ENCODE measurements at regions not wholly inside any gene's neighbourhood (a gene's known extent, or its start where the extent isn't known, plus 50 kb on each side); places are given as distances from the start of the nearest gene placed in this dataset.

DNA sequence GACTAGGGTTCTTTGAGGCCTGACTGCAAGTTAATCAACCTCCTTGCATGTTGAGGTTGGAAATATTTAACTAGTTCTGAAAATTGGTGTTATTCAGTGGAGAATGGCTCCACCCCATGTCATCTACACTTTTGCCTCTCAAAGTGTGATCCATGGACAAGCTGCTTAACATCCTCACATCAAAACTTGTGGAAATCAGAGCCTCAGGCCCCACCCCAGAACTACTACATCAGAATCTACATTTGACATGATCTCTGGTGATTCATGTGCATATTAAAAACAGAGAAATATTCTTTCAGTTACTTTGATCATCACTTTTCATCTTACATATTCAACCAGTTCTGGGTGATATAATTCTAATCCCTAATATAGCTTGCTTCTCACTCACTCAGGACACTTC is 632.9 kb downstream of the ARL4A start:
- Histone ChIP-seq H3K9me3 (ENCODE audit: low read length) (no peaks in the 10 kb centered on the region), H3K36me3 (ENCODE audit: insufficient read depth, low read length) (no peaks in the 10 kb centered on the region), H3K79me2 (ENCODE audit: insufficient read depth, low read depth, low read length) (no peaks in the 10 kb centered on the region), H3K9me2 (ENCODE audit: insufficient read depth, low read length) (no peaks in the 10 kb centered on the region), H3K4me3 (ENCODE audit: low read depth, low read length, poor library complexity, severe bottlenecking) (no peak overlapping the region), H4K20me1 (ENCODE audit: insufficient read depth, low read length) (no peaks in the 10 kb centered on the region), H2AFZ (ENCODE audit: low read length) (no peak overlapping the region), H3K4me2 (ENCODE audit: low read length) (no peak overlapping the region), H3K27ac (ENCODE audit: low read depth, low read length, poor library complexity, severe bottlenecking) (no peak overlapping the region), H3K4me1 (ENCODE audit: insufficient read depth, low read length, poor library complexity, severe bottlenecking) (no peaks in the 10 kb centered on the region)
- ChIA-PET POLR2A (no interaction called here), CTCF (ENCODE audit: unreplicated experiment) (no interaction called here)
- intact Hi-C loops (cut with micrococcal nuclease; ENCODE audit: unreplicated experiment): no loop called here
- TF ChIP-seq, protein P1, sequence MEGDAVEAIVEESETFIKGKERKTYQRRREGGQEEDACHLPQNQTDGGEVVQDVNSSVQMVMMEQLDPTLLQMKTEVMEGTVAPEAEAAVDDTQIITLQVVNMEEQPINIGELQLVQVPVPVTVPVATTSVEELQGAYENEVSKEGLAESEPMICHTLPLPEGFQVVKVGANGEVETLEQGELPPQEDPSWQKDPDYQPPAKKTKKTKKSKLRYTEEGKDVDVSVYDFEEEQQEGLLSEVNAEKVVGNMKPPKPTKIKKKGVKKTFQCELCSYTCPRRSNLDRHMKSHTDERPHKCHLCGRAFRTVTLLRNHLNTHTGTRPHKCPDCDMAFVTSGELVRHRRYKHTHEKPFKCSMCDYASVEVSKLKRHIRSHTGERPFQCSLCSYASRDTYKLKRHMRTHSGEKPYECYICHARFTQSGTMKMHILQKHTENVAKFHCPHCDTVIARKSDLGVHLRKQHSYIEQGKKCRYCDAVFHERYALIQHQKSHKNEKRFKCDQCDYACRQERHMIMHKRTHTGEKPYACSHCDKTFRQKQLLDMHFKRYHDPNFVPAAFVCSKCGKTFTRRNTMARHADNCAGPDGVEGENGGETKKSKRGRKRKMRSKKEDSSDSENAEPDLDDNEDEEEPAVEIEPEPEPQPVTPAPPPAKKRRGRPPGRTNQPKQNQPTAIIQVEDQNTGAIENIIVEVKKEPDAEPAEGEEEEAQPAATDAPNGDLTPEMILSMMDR (conservative IDR thresholded peaks at IDR 0.05; ENCODE audit: low read length): no peak
- no peak for TF ChIP-seq EZH2phosphoT487 (IDR thresholded peaks at IDR 0.05; ENCODE audit: borderline replicate concordance, low read depth, low read length)
- no TSS peak for BruUV-seq (replicated peaks)
- DNase-seq (ENCODE audit: low spot score): no peak

DNA sequence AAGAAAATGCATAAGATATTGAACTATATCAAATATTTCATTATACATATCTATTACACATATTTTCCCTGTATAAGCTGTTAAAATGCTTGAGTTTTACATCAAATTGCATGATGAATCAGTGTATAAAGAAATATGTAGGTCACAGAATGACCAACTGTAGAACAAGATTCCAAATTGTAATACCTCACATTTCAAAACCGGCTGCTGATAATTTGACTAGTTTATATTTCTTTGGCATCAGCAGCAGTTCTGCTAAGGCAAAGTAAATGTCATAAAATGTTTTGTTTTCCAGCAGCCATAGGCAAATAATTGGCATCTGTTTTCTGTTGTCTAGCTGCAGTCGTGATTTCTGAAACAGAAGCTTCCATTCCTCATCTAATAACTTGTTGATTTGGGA is 633.9 kb downstream of the ARL4A start:
- Histone ChIP-seq H3K9me2 (ENCODE audit: insufficient read depth, low read length) (no peaks in the 10 kb centered on the region), H3K4me2 (ENCODE audit: low read length) (no peak overlapping the region), H3K27ac (ENCODE audit: low read depth, low read length, poor library complexity, severe bottlenecking) (no peak overlapping the region), H3K4me1 (ENCODE audit: insufficient read depth, low read length, poor library complexity, severe bottlenecking) (no peaks in the 10 kb centered on the region), H3K79me2 (ENCODE audit: insufficient read depth, low read depth, low read length) (no peaks in the 10 kb centered on the region), H3K4me3 (ENCODE audit: low read depth, low read length, poor library complexity, severe bottlenecking) (no peak overlapping the region), H4K20me1 (ENCODE audit: insufficient read depth, low read length) (no peaks in the 10 kb centered on the region), H3K36me3 (ENCODE audit: insufficient read depth, low read length) (no peaks in the 10 kb centered on the region), H2AFZ (ENCODE audit: low read length) (no peak overlapping the region), H3K9me3 (ENCODE audit: low read length) (no peaks in the 10 kb centered on the region)
- POLR2A ChIA-PET: interaction anchor here (0.6 to 1.2 kb wide), 2 partner anchors 29 to 96 kb away, joined by 3 to 4 read pairs; no protein-coding TSS in a partner anchor
- no peak for DNase-seq (ENCODE audit: low spot score)
- no peak for TF ChIP-seq EZH2phosphoT487 (IDR thresholded peaks at IDR 0.05; ENCODE audit: borderline replicate concordance, low read depth, low read length)
- TF ChIP-seq, protein P1 (conservative IDR thresholded peaks at IDR 0.05; ENCODE audit: low read length): no peak
- BruUV-seq (replicated peaks): no TSS peak
- intact Hi-C loops (cut with micrococcal nuclease; ENCODE audit: unreplicated experiment): no loop called here
- CTCF ChIA-PET (ENCODE audit: unreplicated experiment): no interaction called here

DNA sequence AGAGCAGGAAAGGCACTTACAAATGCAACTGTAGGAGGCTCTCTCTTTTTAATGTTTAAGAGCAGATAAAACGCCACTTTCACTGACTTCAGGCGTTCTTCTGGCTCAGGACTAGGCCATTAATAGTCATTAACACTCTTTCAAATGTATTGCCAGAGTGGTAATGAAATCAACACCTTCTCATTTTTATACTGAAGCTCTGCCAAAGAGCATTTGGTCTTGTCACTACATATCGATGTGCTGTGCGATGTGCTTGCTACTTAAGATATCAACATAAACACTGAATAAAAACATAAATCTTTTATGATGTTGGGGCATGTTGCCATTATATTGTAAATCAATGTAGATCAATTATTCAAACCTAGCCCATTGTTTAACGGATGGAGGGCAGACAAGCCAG is 634.7 kb downstream of the ARL4A start:
- Histone ChIP-seq H3K4me1 (ENCODE audit: insufficient read depth, low read length, poor library complexity, severe bottlenecking) (no peaks in the 10 kb centered on the region), H4K20me1 (ENCODE audit: insufficient read depth, low read length) (no peaks in the 10 kb centered on the region), H3K9me3 (ENCODE audit: low read length) (no peaks in the 10 kb centered on the region), H3K36me3 (ENCODE audit: insufficient read depth, low read length) (no peaks in the 10 kb centered on the region), H3K4me2 (ENCODE audit: low read length) (no peak overlapping the region), H2AFZ (ENCODE audit: low read length) (no peak overlapping the region), H3K9me2 (ENCODE audit: insufficient read depth, low read length) (no peaks in the 10 kb centered on the region), H3K79me2 (ENCODE audit: insufficient read depth, low read depth, low read length) (no peaks in the 10 kb centered on the region), H3K27ac (ENCODE audit: low read depth, low read length, poor library complexity, severe bottlenecking) (no peak overlapping the region), H3K4me3 (ENCODE audit: low read depth, low read length, poor library complexity, severe bottlenecking) (no peak overlapping the region)
- ChIA-PET POLR2A (interaction anchor here (0.6 to 1.2 kb wide), 2 partner anchors 28 to 95 kb away, joined by 3 to 4 read pairs; no protein-coding TSS in a partner anchor), CTCF (ENCODE audit: unreplicated experiment) (no interaction called here)
- intact Hi-C loops (cut with micrococcal nuclease; ENCODE audit: unreplicated experiment): no loop called here
- DNase-seq (ENCODE audit: low spot score): no peak
- TF ChIP-seq, protein P1 (conservative IDR thresholded peaks at IDR 0.05; ENCODE audit: low read length): no peak
- TF ChIP-seq EZH2phosphoT487 (IDR thresholded peaks at IDR 0.05; ENCODE audit: borderline replicate concordance, low read depth, low read length): no peak
- BruUV-seq (replicated peaks): no TSS peak

Measured in OCI-LY7 (cell line).